A549 (cell line): ENCODE measurements at regions not wholly inside any gene's neighbourhood (a gene's known extent, or its start where the extent isn't known, plus 50 kb on each side); places are given as distances from the start of the nearest gene placed in this dataset.

Experiments
- ATAC-seq, 2 experiments: fragments of 200-7000 bp in 1 of 2; fragments of >200 bp in 1 of 2; cut with Nextera tagmentation in 1 of 2; cut with Tn5 transposase in 1 of 2; 3 replicates each; pipeline versions ENCODE4 v1.8.0 to v1.9.1; 2018 to 2020; ENCODE audit warnings: mild to moderate bottlenecking in 1 of 2, moderate library complexity in 1 of 2
- CTCF ChIA-PET: fragments of 300-600 bp; sonication (Branson Sonifier 250); formaldehyde crosslinking; extraction: SDS; loops from one replicate; lab custom pipeline; 2021; ENCODE audit warnings: antibody characterized with exemption, inconsistent platforms; lab: Yijun Ruan, JAX
- POLR2A ChIA-PET: fragments of 350-600 bp; formaldehyde crosslinking; extraction: SDS; loops from one replicate; lab custom pipeline; 2021; ENCODE audit warnings: antibody characterized with exemption, inconsistent platforms; lab: Yijun Ruan, JAX
- DNase-seq, 2 experiments: peaks; one replicate each; pipeline versions ENCODE4 v3.0.0 to v3.0.0-alpha.2; 2011 to 2016; ENCODE audit warnings: low read depth in 1 of 2, low spot score in 1 of 2
- FAIRE-seq: peaks from 2 replicates; lab custom pipeline; 2011; peaks lifted over from hg19 to GRCh38; lab: Jason Lieb, UNC
- H3K27ac ChIP-seq, 2 experiments: fragments of >200 bp; sonication (Bioruptor Twin); formaldehyde crosslinking; 3 replicates each; pipeline ENCODE4 v1.5.1; 2016 to 2017
- H3K4me1 ChIP-seq: fragments of >200 bp; sonication (Bioruptor Twin); formaldehyde crosslinking; 3 replicates; pipeline ENCODE4 v1.6.1; 2016
- H3K4me2 ChIP-seq: fragments of >200 bp; sonication (Bioruptor Twin); formaldehyde crosslinking; 3 replicates; pipeline ENCODE4 v1.6.1; 2016
- H3K4me3 ChIP-seq: fragments of >200 bp; sonication (Bioruptor Twin); formaldehyde crosslinking; 3 replicates; pipeline ENCODE4 v1.5.1; 2016
- H3K9me3 ChIP-seq: fragments of >200 bp; sonication (Bioruptor Twin); formaldehyde crosslinking; 3 replicates; pipeline ENCODE4 v1.6.1; 2016
- ATOH8 ChIP-seq: fragments of 250-450 bp; sonication (Bioruptor Pico); IDR thresholded peaks from 2 replicates; pipeline ENCODE4 v1.5.0; 2020; ENCODE audit warnings: low read depth, mild to moderate bottlenecking, moderate library complexity
- CBX2 ChIP-seq: fragments of 200-600 bp; sonication (generic); IDR thresholded peaks from 2 replicates; pipeline ENCODE4 v1.6.1; 2016; ENCODE audit warnings: low read depth, mild to moderate bottlenecking, borderline replicate concordance
- CBX8 ChIP-seq: fragments of 200-600 bp; sonication (generic); IDR thresholded peaks from 2 replicates; pipeline ENCODE4 v1.6.1; 2016
- CEBPB ChIP-seq, 2 experiments: fragments of >200 bp in 1 of 2; sonication (Bioruptor Twin) in 1 of 2; formaldehyde crosslinking in 1 of 2; IDR thresholded peaks; 2 replicates each; pipeline ENCODE4 v1.6.1; 2012 to 2016
- CHD4 ChIP-seq: fragments of 200-600 bp; sonication (generic); IDR thresholded peaks from 2 replicates; pipeline ENCODE4 v1.6.1; 2016; ENCODE audit warnings: antibody characterized with exemption, mild to moderate bottlenecking, borderline replicate concordance
- FOXS1 ChIP-seq: fragments of 250-450 bp; sonication (Bioruptor Pico); IDR thresholded peaks from 2 replicates; pipeline ENCODE4 v1.5.0; 2020; ENCODE audit warnings: mild to moderate bottlenecking, moderate library complexity
- GATA3 ChIP-seq: IDR thresholded peaks from 2 replicates; pipeline ENCODE4 v1.6.1; 2012; ENCODE audit warnings: borderline replicate concordance
- HDAC2 ChIP-seq: fragments of 200-600 bp; sonication (generic); IDR thresholded peaks from 2 replicates; pipeline ENCODE4 v1.6.1; 2016
- HEYL ChIP-seq: fragments of 250-450 bp; sonication (Bioruptor Pico); IDR thresholded peaks from 2 replicates; pipeline ENCODE4 v1.8.0; 2021; ENCODE audit warnings: mild to moderate bottlenecking, moderate library complexity
- HOXB13 ChIP-seq: fragments of 250-450 bp; sonication (Bioruptor Pico); IDR thresholded peaks from 2 replicates; pipeline ENCODE4 v1.5.0; 2020; ENCODE audit warnings: low read depth, mild to moderate bottlenecking, moderate library complexity
- JUN ChIP-seq, 2 experiments: fragments of >200 bp; sonication (Bioruptor Twin); formaldehyde crosslinking; IDR thresholded peaks; 2 replicates in 1 of 2; 3 replicates in 1 of 2; pipeline ENCODE4 v1.6.1; 2016 to 2017
- JUNB ChIP-seq: fragments of >200 bp; sonication (Bioruptor Twin); formaldehyde crosslinking; IDR thresholded peaks from 2 replicates; pipeline ENCODE4 v1.6.1; 2016
- KDM5A ChIP-seq: fragments of 200-600 bp; sonication (generic); IDR thresholded peaks from 2 replicates; pipeline ENCODE4 v1.6.1; 2016; ENCODE audit warnings: antibody characterized with exemption, mild to moderate bottlenecking
- MAFK ChIP-seq: fragments of 450-650 bp; IDR thresholded peaks from 2 replicates; pipeline ENCODE4 v1.6.1; 2014; ENCODE audit not compliant: partially characterized antibody
- NR3C1 ChIP-seq: fragments of >200 bp; sonication (Bioruptor Twin); formaldehyde crosslinking; IDR thresholded peaks from 3 replicates; pipeline ENCODE4 v1.6.1; 2017
- REST ChIP-seq: fragments of 200-600 bp; sonication (generic); IDR thresholded peaks from 2 replicates; pipeline ENCODE4 v1.6.1; 2016; ENCODE audit warnings: antibody characterized with exemption, mild to moderate bottlenecking, moderate library complexity
- TFCP2L1 ChIP-seq: fragments of 250-450 bp; sonication (Bioruptor Pico); IDR thresholded peaks from 2 replicates; pipeline ENCODE4 v1.5.0; 2021; ENCODE audit warnings: mild to moderate bottlenecking
- ZC3H11A ChIP-seq: fragments of 450-650 bp; IDR thresholded peaks from 2 replicates; pipeline ENCODE4 v1.6.1; 2014; ENCODE audit warnings: antibody characterized with exemption, mild to moderate bottlenecking
- ZFP36 ChIP-seq: fragments of 450-650 bp; IDR thresholded peaks from 2 replicates; pipeline ENCODE4 v1.6.1; 2014; ENCODE audit warnings: borderline replicate concordance; ENCODE audit not compliant: partially characterized antibody
- ZNF302 ChIP-seq: fragments of 250-450 bp; sonication (Bioruptor Pico); IDR thresholded peaks from 2 replicates; pipeline ENCODE4 v1.9.0; 2021; ENCODE audit warnings: inconsistent platforms, mild to moderate bottlenecking, moderate library complexity
- WGBS: methylation state at CpG from one replicate; pipeline ENCODE4 v1.1.6; 2017; ENCODE audit errors: missing lambda C conversion rate; 5-methylcytosine and 5-hydroxymethylcytosine counted together

- 89% methylated on average over 3 of the region's 3 CpGs for WGBS
- FAIRE-seq, result no peak
- CTCF ChIA-PET, result interaction anchor here (0.7 to 4.9 kb wide), 5 partner anchors 10 to 65 kb away, joined by 3 to 18 read pairs (median 4); no protein-coding TSS in a partner anchor
- H3K27ac ChIP-seq, result peak overlapping the region; percentile 71 to 81; a peak in 4 of 6 replicates
- POLR2A ChIA-PET, result no interaction called here
- H3K9me3 ChIP-seq, result no peaks in the 10 kb centered on the region
- H3K4me1 ChIP-seq, result peaks cover 58% of the 10 kb centered on the region
- TF ChIP-seq FOXS1 (no peak), MAFK (no peak), JUNB (no peak), TFCP2L1 (CRISPR knock-in tag) (no peak), ATOH8 (CRISPR knock-in tag) (no peak), JUN (IDR thresholded peaks at IDR 0.05) (no peak), REST (no peak), NR3C1 (no peak), HOXB13 (no peak)
- TF ChIP-seq, all 56 proteins: peak for 0
- no peak for DNase-seq
- no peak for ATAC-seq
- H3K4me2 ChIP-seq, result no peak overlapping the region
- no peak overlapping the region for H3K4me3 ChIP-seq
Observed at GRCh38 chr3:42035007-42035406, 56.1 kb upstream of the TRAK1 start.

GRCh38 chr3:42033741-42034140, 57.4 kb upstream of the TRAK1 start:
- Histone ChIP-seq H3K9me3 (no peaks in the 10 kb centered on the region), H3K4me2 (peak overlapping the region; percentile 47; the same call in 2 of the 3 replicates), H3K27ac (peak overlapping the region in 1 of 2 experiments; percentile 64; a peak in 3 of 6 replicates), H3K4me1 (peaks cover 58% of the 10 kb centered on the region), H3K4me3 (no peak overlapping the region)
- no peak for DNase-seq
- ATAC-seq, result peak in 1 of 2 experiments; percentile 20; a peak in 1 of 6 replicates
- TF ChIP-seq HOXB13 (no peak), ZFP36 (no peak), HEYL (no peak), GATA3 (no peak), NR3C1 (no peak), CBX8 (no peak), FOXS1 (no peak), CHD4 (no peak), KDM5A (no peak), ZC3H11A (no peak)
- POLR2A ChIA-PET, result no interaction called here
- WGBS, result 68% methylated on average over 2 of the region's 2 CpGs
- FAIRE-seq, result no peak
- CTCF ChIA-PET, result interaction anchor here (1.5 to 4.9 kb wide), 4 partner anchors 9 to 66 kb away, joined by 4 to 18 read pairs (median 8); no protein-coding TSS in a partner anchor

GRCh38 chr3:42032693-42033349, 58.3 kb upstream of the TRAK1 start:
- ChIA-PET CTCF (no interaction called here), POLR2A (no interaction called here)
- Histone ChIP-seq H3K9me3 (no peaks in the 10 kb centered on the region), H3K4me2 (peak overlapping the region; percentile 47; the same call in 2 of the 3 replicates), H3K4me3 (no peak overlapping the region), H3K4me1 (peaks cover 58% of the 10 kb centered on the region)
- 68% methylated on average over 15 of the region's 15 CpGs for WGBS
- FAIRE-seq (no peak), ATAC-seq (peak in 1 of 2 experiments; percentile 24; a peak in 2 of 6 replicates), DNase-seq (peak in 1 of 2 experiments; percentile 29)
- TF ChIP-seq JUNB (no peak), HDAC2 (no peak), ZNF302 (no peak), CEBPB (IDR thresholded peaks at IDR 0.05) (peak; percentile 30 to 73; a peak in 3 of 4 replicates), CBX2 (no peak)
- TF ChIP-seq, all 56 proteins: peak for 1
- H3K27ac ChIP-seq, result peak overlapping the region; percentile 3 to 64; a peak in 3 of 6 replicates
